OCI-LY3 (cell line): ENCODE measurements at regions not wholly inside any gene's neighbourhood (a gene's known extent, or its start where the extent isn't known, plus 50 kb on each side); places are given as distances from the start of the nearest gene placed in this dataset.
"Not testable (repeated sequence)": the region's sequence is repeated elsewhere in the genome, so short reads cannot be mapped to it uniquely, and the experiment has no call there.

Source experiments
- EZH2phosphoT487 ChIP-seq: fragments of 200-600 bp; shearing (Covaris generic); IDR thresholded peaks from 2 replicates; pipeline ENCODE4 v1.6.1; 2018; ENCODE audit warnings: antibody characterized with exemption, mixed run types, low read depth
- TF ChIP-seq, protein P1 (sequence below): fragments of 200-600, 300-600 bp; sonication (generic); IDR thresholded peaks from 2 replicates; pipeline ENCODE4 v1.5.1; 2014; ENCODE audit warnings: antibody characterized with exemption, low read length, low read depth

DNA sequence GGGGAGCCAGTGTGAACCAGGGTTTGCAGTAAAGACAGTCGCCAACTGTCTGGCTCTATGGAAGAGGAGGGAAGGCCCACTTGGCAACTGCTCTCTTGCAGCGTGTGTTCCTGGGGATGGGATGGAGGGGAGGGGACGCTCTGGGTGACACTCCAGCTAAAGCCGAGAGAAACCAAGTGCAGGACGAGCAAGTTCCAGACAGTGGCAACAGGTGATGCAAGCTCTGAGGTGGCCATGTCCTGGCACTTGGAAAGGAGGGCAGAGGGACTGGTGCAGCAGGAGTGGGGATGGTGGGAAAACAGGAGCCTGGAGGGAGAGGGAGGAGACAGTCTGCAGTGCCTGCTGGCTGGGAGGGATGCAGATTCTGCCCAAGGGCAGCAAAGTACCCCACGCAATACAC lies 127.0 kb upstream of the ALDH3B2 start:
- TF ChIP-seq EZH2phosphoT487, result not testable (repeated sequence)
- TF ChIP-seq, protein P1, sequence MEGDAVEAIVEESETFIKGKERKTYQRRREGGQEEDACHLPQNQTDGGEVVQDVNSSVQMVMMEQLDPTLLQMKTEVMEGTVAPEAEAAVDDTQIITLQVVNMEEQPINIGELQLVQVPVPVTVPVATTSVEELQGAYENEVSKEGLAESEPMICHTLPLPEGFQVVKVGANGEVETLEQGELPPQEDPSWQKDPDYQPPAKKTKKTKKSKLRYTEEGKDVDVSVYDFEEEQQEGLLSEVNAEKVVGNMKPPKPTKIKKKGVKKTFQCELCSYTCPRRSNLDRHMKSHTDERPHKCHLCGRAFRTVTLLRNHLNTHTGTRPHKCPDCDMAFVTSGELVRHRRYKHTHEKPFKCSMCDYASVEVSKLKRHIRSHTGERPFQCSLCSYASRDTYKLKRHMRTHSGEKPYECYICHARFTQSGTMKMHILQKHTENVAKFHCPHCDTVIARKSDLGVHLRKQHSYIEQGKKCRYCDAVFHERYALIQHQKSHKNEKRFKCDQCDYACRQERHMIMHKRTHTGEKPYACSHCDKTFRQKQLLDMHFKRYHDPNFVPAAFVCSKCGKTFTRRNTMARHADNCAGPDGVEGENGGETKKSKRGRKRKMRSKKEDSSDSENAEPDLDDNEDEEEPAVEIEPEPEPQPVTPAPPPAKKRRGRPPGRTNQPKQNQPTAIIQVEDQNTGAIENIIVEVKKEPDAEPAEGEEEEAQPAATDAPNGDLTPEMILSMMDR, result not testable (repeated sequence)
